NCI-H748 (cell line): ENCODE measurements at regions not wholly inside any gene's neighbourhood (a gene's known extent, or its start where the extent isn't known, plus 50 kb on each side); places are given as distances from the start of the nearest gene placed in this dataset.

Experiments used
- DNase-seq: peaks from one replicate; lab custom pipeline; 2025; ENCODE audit not compliant: unreplicated experiment; lab: John Stamatoyannopoulos, UW

GRCh38 chr14:99101855-99102461 is 170.0 kb downstream of the BCL11B start:
- no peak for DNase-seq

DNA sequence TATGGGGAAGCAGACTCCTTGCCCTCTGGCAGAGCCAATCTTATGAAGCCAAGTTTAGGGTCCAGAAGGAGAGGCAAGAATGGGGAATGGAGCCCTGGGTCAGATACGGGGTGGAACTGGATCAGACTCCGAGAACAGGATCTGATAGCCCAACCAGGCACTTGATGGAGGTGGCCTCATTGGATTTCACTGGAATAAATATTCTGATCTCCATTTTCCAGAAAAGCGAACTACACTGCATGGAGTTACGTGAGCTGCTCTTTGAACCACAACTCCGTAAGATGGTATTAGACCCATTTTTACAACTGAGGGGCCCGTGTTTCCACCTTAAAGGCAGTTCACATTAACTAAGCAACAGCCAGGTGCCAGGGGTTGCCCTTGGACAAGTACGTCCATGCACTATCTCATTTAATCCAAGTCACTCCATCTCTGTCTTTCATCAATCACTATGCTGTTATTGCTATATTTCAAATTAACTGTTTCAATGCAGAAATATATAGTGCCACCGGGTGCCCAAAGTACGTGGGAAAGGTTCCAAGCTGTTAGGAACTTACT is 155.2 kb downstream of the BCL11B start:
- no peak for DNase-seq

DNA sequence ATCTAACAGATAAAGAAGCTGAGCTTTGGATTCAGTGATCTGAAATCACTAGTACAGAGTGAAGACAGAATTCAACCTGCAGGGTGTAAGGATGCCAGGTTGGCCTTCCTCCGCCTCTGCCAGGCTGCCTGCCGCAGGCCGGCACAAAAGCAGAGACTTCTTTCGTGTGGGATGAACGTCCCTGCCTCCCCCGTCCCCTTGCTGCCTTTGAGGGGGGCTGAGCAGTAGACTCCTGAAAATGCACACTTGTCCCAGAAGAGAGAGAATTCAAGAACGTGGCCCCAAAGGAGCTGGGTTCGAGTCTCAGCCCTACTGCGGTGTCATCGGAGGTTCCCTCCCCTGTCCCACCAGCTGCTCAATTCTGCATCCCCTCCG is 154.3 kb downstream of the BCL11B start:
- DNase-seq: no peak

- no peak for DNase-seq
These were observed 153.8 kb downstream of the BCL11B start for GRCh38 chr14:99118046-99118721.

- no peak for DNase-seq
These were observed 153.1 kb downstream of the BCL11B start for GRCh38 chr14:99118946-99119345.
